Ovary (tissue), 7 donors: ENCODE measurements at regions not wholly inside any gene's neighbourhood (a gene's known extent, or its start where the extent isn't known, plus 50 kb on each side); places are given as distances from the start of the nearest gene placed in this dataset.

Experiments used
- DNase-seq, 5 donors: peaks; one replicate each; pipeline ENCODE4 v3.0.0-alpha.2; 2019 to 2020
- H3K27ac ChIP-seq, 2 donors: fragments of 200-600 bp; one replicate each; pipeline versions ENCODE4 v1.5.1 to v1.8.0; 2019 to 2022
- H3K27me3 ChIP-seq: fragments of 200-600 bp; one replicate; pipeline ENCODE4 v1.8.0; 2022
- H3K36me3 ChIP-seq: fragments of 200-600 bp; sonication (generic); one replicate; pipeline ENCODE4 v1.5.1; 2019
- H3K4me1 ChIP-seq: one replicate; pipeline ENCODE4 v1.8.1; 2013; ENCODE audit warnings: mild to moderate bottlenecking, moderate library complexity; ENCODE audit not compliant: insufficient read depth
- H3K4me3 ChIP-seq: fragments of 200-600 bp; sonication (generic); one replicate; pipeline ENCODE4 v1.5.1; 2017
- H3K9me3 ChIP-seq, 2 donors: fragments of 200-600 bp in 1 of 2; sonication (generic) in 1 of 2; one replicate each; pipeline versions ENCODE4 v1.5.1 to v1.8.1; 2013 to 2019; ENCODE audit warnings: mild to moderate bottlenecking in 1 of 2, moderate library complexity in 1 of 2
- EP300 ChIP-seq: sonication (generic); formaldehyde crosslinking; IDR thresholded peaks from one replicate; pipeline ENCODE4 v1.6.1; 2017; ENCODE audit warnings: antibody characterized with exemption
- POLR2A ChIP-seq: fragments of 450-650 bp; IDR thresholded peaks from one replicate; pipeline ENCODE4 v1.6.1; 2017; ENCODE audit warnings: antibody characterized with exemption, mild to moderate bottlenecking, moderate library complexity
- WGBS, 3 donors: extraction: QIAGEN DNeasy Blood & Tissue Kit in 1 of 3; methylation state at CpG; one replicate each; pipeline versions ENCODE4 v1.1.5 to v1.1.7; 2013 to 2017; 5-methylcytosine and 5-hydroxymethylcytosine counted together
- intact Hi-C, 4 donors: fragments of 100-400 bp; cut with DNase I; formaldehyde crosslinking; loops; one replicate each; pipeline versions ENCODE4 v1.11.0 to v1.15.1; 2022 to 2023
- TF ChIP-seq, protein P1 (sequence below), 3 donors: fragments of 450-650 bp in 2 of 3; fragments of 200-600 bp in 1 of 3; IDR thresholded peaks; one replicate each; pipeline versions ENCODE4 v1.5.1 to v1.8.0; 2016 to 2022; ENCODE audit warnings: antibody characterized with exemption in 3 of 3, mild to moderate bottlenecking in 1 of 3
- donor health status: DM: no; HTN: no; CAD: no; lungs with moderate emphysema.
- donor health status: DM: no; HTN: no; CAD: no.
- donor health status: Bipolar disorder and iron deficiency.
- donor health status: DM: no; HTN: no; CAD: no.
- donor health status: DM: yes; HTN: yes; CAD: no.

DNA sequence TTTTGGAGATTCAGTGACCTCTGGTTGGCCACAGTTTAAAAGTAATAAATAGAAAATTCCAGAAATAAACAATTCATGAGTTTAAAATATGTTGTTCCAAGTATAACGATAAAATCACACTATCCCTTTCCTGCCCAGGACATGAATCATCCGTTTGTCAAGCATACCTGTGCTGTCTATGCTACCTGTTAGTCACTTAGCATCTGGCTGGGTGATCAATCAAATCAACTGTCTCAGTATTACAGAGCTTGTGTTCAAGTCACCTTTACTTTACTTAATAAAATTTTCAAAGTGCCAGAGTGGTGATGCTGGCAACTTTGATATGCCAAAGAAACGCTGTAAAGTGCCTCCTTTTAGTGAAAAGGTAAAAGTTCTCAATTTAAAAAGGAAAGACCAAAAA is 979.5 kb upstream of the NDST4 start:
- no peak for DNase-seq
- Histone ChIP-seq H3K4me3 (no peak overlapping the region), H3K27me3 (no peaks in the 10 kb centered on the region), H3K4me1 (no peaks in the 10 kb centered on the region), H3K9me3 (no peaks in the 10 kb centered on the region), H3K36me3 (no peaks in the 10 kb centered on the region), H3K27ac (no peak overlapping the region)
- no peak for TF ChIP-seq POLR2A
- 79 to 83% (median 80%) methylated on average over 3 of the region's 3 CpGs for WGBS, 3 donors
- intact Hi-C loops = no loop called here

DNA sequence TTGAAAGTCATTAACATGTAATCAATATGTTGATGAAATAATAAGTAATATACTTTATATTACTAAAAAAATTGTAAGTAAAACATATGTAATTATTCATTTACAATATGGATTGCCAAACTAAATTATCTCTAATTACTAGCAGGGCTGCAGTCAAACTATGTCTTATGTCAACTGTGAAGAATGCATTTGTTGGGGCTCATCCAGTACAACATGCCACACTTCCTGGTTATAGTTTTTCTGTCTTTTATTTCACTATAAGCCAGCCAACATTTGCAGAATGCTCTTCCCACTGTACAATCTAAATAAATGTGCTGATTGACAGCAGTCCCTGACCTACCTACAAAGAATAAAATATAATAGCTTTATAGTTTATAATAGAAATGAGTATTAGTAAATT is 975.4 kb upstream of the NDST4 start:
- Histone ChIP-seq H3K36me3 (no peaks in the 10 kb centered on the region), H3K27ac (no peak overlapping the region), H3K27me3 (no peaks in the 10 kb centered on the region), H3K4me1 (no peaks in the 10 kb centered on the region), H3K4me3 (no peak overlapping the region), H3K9me3 (no peaks in the 10 kb centered on the region)
- intact Hi-C loops = no loop called here
- no peak for TF ChIP-seq POLR2A
- TF ChIP-seq EP300 = no peak
- TF ChIP-seq, protein P1, sequence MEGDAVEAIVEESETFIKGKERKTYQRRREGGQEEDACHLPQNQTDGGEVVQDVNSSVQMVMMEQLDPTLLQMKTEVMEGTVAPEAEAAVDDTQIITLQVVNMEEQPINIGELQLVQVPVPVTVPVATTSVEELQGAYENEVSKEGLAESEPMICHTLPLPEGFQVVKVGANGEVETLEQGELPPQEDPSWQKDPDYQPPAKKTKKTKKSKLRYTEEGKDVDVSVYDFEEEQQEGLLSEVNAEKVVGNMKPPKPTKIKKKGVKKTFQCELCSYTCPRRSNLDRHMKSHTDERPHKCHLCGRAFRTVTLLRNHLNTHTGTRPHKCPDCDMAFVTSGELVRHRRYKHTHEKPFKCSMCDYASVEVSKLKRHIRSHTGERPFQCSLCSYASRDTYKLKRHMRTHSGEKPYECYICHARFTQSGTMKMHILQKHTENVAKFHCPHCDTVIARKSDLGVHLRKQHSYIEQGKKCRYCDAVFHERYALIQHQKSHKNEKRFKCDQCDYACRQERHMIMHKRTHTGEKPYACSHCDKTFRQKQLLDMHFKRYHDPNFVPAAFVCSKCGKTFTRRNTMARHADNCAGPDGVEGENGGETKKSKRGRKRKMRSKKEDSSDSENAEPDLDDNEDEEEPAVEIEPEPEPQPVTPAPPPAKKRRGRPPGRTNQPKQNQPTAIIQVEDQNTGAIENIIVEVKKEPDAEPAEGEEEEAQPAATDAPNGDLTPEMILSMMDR (IDR thresholded peaks at IDR 0.05) = no peak
- DNase-seq = no peak

DNA sequence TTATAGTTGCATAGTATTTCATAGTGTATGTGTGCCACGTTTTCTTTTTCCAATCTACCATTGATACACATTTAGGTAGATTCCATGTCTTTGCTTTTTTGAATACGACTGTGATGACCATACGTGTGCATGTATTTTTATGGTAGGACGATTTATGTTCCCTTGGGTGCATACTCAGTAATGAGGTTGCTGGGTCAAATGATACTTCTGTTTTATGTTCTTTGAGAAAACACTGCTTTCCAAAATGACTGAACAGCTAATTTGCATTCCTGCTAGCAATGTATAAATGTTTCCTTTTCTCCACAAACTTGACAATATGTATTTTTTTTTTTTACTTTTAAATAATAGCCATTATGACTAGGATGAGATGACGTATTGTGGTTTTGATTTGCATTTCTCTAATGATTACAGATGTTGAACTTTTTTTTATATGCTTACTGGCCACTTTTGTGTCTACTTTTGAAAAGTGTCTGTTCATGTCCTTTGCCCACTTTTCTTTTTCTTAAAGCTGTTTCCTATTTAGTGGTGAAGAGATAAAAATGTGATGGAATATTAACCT is 969.5 kb upstream of the NDST4 start:
- H3K4me3 ChIP-seq = no peak overlapping the region
- H3K36me3 ChIP-seq = no peaks in the 10 kb centered on the region
- no peaks in the 10 kb centered on the region for H3K9me3 ChIP-seq
- DNase-seq = no peak
- 80 to 86% (median 81%) methylated on average over 5 of the region's 5 CpGs for WGBS, 3 donors
- intact Hi-C loops = loop anchor here in 1 of 4 donors (5.0 kb wide), 1 partner anchor 1636 kb away; no protein-coding TSS in a partner anchor
- H3K4me1 ChIP-seq = no peaks in the 10 kb centered on the region
- no peaks in the 10 kb centered on the region for H3K27me3 ChIP-seq
- no peak overlapping the region for H3K27ac ChIP-seq
- TF ChIP-seq, protein P1 (IDR thresholded peaks at IDR 0.05) = no peak

DNA sequence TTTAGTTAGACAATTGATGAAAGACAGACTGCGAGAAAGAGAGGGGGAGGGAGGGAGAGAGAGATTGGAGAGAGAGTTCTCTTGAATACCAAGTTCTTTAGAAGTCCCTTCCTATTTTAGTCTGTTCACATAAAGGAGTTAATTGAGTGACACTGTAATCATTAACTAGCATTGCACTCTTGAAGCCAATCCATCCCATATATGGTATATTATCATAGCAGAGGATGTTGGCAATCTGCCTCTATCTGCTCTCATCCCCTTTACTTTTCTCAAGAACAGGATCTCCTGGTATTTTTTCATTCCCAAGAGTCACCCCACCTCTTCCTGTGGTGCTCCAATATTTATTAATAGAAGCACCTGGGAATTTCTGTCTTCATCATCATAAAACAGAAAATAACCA is 959.6 kb upstream of the NDST4 start:
- Histone ChIP-seq H3K4me1 (no peaks in the 10 kb centered on the region), H3K27ac (no peak overlapping the region), H3K9me3 (no peaks in the 10 kb centered on the region), H3K4me3 (no peak overlapping the region), H3K36me3 (no peaks in the 10 kb centered on the region), H3K27me3 (no peaks in the 10 kb centered on the region)
- intact Hi-C loops = no loop called here
- WGBS, 3 donors = 88 to 97% (median 90%) methylated on average over 1 of the region's 1 CpG
- TF ChIP-seq, protein P1 (IDR thresholded peaks at IDR 0.05) = no peak
- TF ChIP-seq EP300 (no peak), POLR2A (no peak)
- no peak for DNase-seq

DNA sequence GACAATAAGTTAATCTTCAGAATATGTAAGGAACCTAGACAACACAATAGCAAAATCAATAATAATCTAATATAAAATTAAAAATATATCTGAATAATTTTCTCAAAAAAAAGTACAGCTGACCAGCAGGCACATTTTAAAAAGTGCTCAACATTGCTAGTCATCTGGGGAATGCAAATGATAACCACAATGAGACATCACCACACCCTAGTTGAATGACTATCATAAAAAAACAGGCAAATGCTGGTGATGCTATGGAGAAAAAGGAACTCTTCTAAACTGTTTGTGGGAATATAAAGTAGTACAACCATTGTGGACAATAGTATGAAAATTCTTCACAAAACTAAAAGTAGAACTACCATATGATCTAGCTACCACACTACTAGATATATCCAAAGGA is 956.9 kb upstream of the NDST4 start:
- H3K27ac ChIP-seq = no peak overlapping the region
- no peak overlapping the region for H3K4me3 ChIP-seq
- DNase-seq = no peak
- intact Hi-C loops = no loop called here
- H3K9me3 ChIP-seq = no peaks in the 10 kb centered on the region
- no peaks in the 10 kb centered on the region for H3K27me3 ChIP-seq
- no peaks in the 10 kb centered on the region for H3K4me1 ChIP-seq
- TF ChIP-seq, protein P1 (IDR thresholded peaks at IDR 0.05) = no peak
- TF ChIP-seq EP300 (no peak), POLR2A (no peak)
- H3K36me3 ChIP-seq = no peaks in the 10 kb centered on the region
